Adrenal gland (tissue), 5 donors: ENCODE measurements at regions not wholly inside any gene's neighbourhood (a gene's known extent, or its start where the extent isn't known, plus 50 kb on each side); places are given as distances from the start of the nearest gene placed in this dataset.

Experiments used
- CTCF ChIP-seq, 6 experiments: fragments of 450-650 bp in 4 of 6; fragments of 200-600 bp in 2 of 6; sonication (generic) in 1 of 6; IDR thresholded peaks; 1 replicate in 5 of 6; 2 replicates in 1 of 6; pipeline versions ENCODE4 v1.5.1 to v1.8.0; 2016 to 2021; ENCODE audit warnings: antibody characterized with exemption in 6 of 6, mild to moderate bottlenecking in 2 of 6, moderate library complexity in 1 of 6
- POLR2A ChIP-seq, 2 donors: fragments of 450-650 bp; IDR thresholded peaks; one replicate each; pipeline ENCODE4 v1.6.1; 2017; ENCODE audit warnings: antibody characterized with exemption in 2 of 2, mild to moderate bottlenecking in 2 of 2, moderate library complexity in 1 of 2
- donor health status: DM: no; HTN: no; CAD: no.

- no peak for TF ChIP-seq POLR2A (IDR thresholded peaks at IDR 0.05)
- no peak for TF ChIP-seq CTCF (IDR thresholded peaks at IDR 0.05)
Measured at GRCh38 chr9:105928416-105928815, 234.1 kb downstream of the TMEM38B start.
